GOT3 (cell line): ENCODE measurements at regions not wholly inside any gene's neighbourhood (a gene's known extent, or its start where the extent isn't known, plus 50 kb on each side); places are given as distances from the start of the nearest gene placed in this dataset.
A peak's percentile ranks its signal among the peaks of the same experiment; 100 is the strongest.
"Not testable (repeated sequence)": the region's sequence is repeated elsewhere in the genome, so short reads cannot be mapped to it uniquely, and the experiment has no call there.

ENCODE experiments used
- DNase-seq: peaks from one replicate; lab custom pipeline; 2025; ENCODE audit warnings: mixed read lengths; lab: John Stamatoyannopoulos, UW

DNA sequence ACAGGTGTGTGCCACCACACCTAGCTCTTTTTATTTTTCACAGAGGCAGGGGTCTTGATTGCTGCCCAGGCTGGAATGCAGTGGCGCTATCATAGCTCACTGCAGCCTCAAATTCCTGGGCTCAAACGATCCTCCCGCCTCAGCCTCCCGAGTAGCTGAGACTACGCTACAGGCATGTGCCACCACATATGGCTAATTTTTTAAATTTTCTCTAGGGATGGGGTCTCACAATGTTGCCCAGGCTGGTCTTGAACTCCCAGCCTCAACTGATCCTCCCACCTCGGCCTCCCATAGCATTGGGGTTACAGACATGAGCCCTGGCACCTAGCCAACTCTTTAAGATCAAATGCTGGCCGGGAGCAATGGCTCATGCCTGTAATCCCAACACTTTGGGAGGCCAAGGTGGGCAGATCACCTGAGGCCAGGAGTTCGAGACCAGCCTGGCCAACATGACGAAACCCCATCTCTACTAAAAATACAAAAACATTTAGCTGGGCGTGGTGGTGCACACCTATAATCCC lies 50.6 kb upstream of the MYL10 start:
- DNase-seq = not testable (repeated sequence)

DNA sequence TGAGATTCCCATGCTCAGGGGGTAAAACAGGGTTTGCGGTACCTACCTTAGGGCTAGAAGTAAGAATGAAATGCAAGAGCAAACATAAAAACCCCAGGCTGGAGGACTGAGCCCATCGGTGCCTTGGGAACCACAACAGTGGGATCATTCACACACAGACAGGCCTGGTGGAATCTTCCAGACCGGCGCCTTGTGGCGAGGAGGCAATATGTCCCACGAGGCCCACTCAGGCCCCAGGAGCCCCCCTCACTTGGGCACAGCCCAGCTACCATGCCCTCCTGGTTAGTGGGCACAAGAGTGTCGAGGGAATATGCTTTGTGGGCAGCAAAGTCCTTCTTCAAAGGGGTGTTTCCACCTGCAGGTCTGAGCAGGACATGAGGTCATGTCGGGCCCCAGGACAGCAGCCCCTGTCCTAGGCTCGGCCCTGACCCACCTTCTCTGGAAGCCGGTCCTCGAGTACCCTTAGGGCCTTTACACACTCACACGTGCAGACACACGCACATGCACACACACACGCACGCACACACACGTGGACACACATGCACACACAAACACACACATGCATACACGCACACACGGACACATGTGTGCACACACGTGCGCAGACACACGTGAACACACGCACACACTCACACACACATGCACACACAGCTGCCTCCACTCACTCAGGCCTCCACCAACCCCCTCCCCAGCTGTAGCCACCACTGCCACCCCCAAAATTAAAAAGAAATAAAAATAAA lies 51.5 kb upstream of the MYL10 start:
- no peak for DNase-seq

DNA sequence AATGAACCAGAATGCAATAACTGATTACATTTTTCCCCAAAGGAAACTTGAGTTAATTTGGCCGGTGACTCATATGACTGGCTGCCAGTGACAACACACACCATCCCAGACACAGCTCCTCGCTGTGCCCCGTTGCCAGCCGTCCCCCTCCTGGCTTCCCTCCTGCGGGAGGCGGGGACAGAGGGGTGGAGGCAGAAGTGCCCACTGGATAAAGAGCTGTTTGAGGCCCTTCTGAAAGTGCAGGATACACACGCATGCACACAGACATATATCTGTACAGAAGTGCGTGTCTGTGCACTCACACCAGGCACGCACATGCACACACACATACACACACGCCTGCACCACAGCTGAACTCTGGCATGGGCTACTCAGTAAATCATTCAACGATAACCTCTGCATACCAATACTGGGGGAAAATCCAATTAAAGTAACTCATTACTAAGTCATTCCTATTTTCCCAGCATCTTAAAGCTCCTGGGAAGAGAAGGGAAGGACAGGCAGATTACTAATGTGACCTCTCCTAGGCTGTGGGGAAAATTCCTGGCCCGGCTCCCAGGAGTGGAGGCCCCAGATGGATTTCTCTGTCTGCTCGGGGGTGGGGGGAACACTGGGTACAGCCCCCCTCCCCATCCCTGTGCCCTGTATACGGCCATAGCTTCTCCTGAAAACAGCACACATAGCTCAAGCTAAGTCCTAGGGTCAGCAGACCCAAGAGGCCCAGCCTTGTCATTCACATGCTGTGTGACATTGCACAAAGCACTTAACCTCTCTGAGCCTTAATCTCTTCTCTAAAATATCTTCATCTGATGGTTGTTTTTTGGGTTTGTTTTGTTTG lies 52.3 kb upstream of the MYL10 start:
- peak; percentile 85 for DNase-seq

DNA sequence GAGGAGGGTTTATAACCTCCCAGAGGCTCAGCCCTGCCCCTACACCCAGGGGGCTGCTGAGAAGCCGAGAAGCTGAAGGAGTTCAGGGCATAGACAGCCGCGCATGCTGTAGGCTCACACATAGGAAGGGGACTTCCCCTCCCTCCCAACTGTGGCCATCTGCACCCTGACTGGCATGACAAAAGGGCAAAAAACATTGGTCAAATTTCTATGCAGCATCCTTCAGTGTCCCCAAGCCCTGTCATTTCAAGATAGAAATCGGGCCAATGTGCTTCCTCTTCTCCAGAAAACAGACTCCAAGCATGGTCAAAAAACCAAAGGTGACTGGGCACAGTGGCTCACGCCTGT lies 55.9 kb upstream of the MYL10 start:
- no peak for DNase-seq

DNA sequence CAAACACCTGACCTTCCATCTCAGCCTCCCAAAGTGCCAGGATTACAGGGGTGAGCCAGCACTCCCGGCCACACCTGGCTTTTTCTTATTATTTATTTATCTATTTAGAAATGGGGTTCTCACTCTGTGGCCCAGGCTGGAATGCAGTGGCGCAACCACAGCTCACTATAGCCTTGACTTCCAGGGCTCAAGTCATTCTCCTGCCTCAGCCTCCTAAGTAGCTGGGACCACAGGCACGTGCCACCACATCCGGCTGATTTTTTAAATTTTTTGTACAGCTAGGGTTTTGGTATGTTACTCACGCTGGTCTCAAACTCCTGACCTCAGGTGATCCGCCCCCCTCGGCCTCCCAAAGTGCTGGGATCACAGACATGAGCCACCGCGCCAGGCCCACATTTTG lies 56.9 kb upstream of the MYL10 start:
- no peak for DNase-seq

DNA sequence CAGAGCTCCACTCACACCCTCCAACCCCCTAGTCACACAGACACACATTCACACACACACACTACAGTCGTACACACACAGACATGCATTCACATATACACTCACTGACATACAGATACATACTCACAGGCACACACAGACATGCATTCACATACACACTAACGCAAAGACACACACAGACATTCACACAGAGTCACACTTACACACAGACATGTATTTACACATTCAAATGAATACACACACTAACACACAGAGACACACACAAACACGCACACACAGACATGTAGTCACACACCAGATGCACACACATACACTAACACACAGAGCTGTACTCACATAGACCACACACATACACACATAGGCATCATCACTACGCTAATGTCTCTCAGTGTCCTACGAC lies 58.0 kb upstream of the MYL10 start:
- DNase-seq = no peak

DNA sequence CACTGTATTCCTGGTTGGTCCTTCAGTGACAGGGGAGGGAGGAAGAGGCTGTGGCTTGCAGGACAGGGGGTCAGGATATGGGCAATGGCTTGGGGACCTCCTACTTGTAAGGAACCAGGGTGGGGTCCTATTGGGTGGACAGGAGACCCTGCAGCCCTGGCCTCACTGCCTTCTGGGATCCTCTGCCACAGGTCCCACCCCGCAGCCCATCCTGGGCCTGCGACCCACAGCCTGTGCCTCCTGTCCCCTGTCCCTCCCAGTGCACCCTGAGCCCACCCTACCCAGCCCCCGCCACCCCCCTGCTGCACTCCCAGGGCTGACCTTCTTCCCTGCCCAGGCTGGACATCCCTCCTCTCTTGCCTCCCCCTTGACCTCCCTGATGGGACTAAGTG lies 58.7 kb upstream of the MYL10 start:
- DNase-seq = no peak

DNA sequence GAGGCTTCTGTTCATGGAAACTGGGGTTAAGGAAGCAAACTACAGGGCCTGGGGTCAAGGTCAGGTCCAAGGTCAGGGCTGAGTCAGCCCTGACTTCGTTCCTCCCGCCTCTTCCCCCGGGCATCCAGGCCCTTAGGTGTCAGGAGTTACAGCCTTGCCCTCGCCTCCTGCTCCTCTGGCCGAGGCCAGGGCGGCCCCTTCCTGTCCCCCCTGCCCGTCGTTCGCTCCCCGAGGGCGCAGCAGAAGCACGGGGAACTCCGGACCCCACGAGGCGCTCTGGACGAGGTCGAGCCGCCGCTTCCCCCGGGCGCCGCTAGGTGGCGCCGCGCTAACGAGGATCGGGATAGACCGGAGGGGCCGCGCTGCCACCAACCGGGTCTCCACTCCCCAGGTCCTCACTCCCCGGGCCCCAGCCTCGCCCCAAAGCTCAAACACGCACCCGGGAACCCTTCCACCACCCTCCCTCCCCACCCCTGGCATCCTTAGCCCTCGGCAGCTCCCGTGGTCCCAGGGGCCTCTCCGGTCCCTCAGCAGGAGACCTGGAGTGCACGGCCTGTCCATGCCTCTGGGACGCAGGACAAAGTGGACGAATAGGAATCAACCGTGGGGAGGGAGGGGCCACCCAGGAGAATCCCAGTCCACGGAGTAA lies 59.2 kb upstream of the MYL10 start:
- DNase-seq = peak; percentile 19

DNA sequence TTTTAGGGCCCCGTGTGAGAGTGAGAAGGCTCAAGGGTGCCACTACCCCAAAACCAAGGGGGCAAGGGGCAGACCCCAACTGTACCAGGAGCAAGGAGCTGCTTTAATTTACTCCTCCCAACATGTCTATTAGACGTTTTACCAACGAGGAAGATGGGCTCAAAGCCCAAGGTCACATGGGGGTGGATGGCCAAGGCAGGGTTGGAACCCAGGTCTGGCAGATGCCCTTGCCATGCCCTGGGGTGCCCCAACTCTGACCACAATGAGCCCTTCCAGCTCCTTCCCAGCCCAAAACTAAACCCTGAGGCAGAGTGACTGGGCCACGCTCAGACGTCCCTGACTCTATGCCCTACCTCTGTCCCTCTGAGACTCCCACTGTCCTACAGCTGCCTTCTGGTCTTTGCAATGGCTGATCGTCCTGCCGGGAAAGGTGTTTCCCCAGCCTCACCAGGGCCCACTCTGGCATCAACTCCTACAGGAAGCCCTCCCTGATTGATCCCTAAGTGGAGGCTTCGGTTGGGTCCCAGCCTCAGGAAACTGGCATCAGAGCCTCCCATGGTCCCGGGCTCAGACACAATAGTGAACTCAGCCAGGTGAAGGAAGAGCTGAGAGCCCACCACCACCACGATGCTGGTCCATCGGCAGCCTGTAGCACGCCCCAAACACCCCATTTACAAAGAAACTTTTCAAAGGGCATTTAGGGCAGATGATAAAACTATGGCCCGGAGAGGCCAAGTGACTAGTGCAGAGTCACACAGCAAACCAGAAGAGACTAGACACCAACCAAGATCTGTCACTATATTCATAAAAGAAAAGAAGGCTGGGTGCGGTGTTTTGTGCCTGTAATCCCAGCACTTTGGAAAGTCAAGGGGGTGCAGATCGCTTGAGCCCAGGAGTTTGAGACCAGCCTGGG lies 60.2 kb upstream of the MYL10 start:
- no peak for DNase-seq

DNA sequence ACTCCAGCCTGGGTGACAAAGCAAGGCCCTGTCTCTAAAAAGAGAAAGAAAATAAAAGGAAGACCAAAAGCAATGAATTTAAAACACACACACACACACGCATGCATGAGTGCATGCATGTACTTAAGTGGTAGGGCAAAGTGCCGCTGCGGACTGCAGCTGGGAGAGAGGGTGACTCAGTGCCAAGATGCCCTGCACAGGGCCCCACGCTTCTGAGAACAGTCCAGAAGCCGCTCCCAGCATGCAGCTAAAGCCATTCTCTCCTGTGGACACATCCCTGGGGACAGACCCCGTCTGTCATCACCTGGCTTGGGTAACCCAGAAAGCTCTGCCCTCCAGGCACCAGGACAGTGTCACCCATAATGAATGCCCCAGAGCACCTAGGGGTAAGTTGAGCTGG lies 61.0 kb upstream of the MYL10 start:
- DNase-seq = no peak

DNA sequence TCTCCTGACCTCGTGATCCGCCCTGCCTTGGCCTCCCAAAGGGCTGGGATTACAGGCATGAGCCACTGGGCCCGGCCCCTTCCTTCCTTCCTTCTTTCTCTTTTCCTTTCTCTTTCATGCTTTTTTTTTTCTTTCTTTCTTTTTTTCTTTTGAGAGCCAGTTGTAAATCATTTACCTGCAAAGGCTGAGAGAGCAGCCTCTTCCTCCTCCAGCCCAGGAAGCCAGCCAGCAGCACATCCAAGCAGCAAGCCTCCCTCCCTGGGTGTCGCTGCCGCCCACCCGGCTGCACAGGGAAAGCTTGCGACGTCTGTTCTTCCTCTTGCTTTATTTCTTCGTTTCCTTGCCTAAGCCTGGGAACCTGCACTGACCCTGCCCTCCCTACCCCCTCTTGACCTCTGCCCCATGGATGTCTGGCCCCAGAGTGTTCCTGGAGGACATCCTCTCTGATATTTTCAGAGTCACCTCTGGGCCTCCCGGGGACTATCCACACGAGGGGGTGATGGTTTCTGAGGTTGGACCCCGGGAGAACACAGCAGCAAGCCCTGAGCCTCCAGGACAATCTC lies 62.8 kb upstream of the MYL10 start:
- DNase-seq = no peak

DNA sequence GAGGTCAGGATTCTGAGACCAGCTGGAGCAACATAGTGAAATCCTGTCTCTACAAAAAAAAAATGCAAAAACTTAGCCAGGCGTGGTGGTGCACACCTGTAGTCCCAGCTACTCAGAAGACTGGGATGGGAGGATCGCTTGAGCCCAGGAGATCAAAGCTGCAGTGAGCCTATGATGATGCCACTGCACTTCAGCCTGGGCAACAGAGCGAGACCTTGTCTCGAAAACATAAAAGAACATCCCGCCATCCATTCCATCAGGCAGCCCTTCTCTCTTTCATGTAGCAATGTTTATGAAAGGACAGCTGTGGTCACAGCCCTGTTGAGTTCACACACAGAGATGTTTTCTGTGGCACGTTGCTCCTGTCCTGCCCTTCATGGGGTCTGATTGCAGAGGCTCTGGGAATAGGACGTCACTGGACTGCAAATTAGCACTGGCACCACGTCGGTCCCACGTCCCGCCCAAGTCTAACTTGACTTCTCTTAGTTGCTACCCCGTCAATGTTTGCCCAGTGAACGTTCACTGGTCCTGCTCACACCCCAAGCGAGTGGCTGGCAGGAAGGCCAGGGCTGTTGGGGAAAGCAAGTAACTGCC lies 64.5 kb upstream of the MYL10 start:
- no peak for DNase-seq

DNA sequence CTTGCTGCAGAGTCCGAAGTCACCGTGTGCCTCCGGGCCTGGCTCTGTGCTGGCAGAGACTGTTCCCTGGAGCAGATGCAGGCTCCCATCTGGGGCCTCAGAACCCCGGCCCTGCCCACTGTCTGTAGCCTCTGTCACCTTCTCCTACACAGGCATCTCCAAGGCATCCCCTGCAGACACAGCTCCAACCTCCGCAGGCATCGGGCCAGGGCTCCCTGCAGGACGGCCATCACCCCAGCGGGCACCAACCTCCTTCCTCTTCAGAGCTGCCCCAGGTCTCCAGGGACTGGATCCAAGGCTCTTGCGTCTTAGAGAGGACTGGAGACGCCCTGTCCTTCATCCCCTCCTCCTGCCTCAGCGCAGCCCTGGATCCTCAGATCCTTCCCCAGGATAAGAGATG lies 69.9 kb upstream of the MYL10 start:
- DNase-seq = no peak

DNA sequence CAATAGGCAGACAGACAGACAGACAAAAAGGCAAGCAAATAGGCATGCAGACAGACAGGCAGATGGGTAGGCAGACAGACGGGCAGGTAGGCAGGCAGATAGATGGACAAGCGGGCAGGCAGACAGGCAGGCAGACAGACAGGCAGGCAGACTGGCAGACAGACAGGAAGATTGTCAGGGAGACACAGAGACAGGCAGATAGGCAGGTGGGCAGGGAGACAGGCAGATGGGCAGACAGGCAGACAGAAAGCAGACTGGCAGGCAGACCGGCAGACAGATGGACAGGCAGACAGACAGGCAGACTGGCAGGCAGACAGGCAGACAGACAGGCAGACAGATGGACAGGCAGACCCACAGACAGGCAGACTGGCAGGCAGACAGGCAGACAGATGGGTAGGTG lies 70.3 kb upstream of the MYL10 start:
- DNase-seq = no peak

DNA sequence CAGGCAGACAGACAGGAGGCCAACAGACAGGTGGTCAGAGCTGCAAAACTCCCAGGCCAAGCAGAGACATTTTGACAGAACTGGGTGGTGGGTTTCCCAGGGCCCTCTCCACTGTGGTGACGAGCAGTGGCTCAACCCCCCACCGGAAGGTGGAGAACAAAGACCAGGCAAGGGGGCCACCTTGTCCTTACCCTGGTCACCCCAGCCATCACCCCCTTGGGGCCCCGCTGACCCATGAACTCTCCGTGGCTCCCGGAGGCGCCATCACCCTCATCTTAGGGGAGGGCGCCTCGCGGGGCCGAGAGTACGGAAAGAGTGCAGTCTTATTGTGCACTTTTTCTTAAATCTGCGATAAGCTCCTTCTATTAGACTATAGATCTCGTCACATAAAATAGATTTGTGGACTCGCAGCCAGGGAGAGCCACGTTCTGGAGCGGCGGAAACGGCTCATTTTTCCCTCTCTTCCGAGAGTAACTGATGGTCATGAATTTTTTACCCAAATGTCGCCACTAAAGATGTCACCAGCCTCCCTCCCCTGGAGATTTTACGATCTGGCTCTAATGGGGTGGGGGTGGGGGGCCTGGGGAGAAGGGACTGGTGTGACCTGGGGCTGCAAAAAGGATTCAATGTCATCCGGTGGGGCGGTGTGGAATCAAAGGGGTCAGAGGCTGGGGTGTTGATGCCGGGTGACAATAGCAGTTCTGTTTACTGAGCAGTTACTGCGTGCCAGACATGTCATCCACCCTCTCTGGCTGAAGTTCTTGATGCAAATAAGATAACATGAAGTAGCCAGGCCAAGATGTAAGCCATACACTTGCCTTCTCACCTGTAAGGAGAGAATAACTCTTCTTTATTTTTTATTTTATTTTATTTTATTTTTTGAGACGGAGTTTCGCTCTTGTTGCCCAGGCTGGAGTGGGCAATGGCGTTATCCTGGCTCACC lies 71.1 kb upstream of the MYL10 start:
- no peak for DNase-seq

DNA sequence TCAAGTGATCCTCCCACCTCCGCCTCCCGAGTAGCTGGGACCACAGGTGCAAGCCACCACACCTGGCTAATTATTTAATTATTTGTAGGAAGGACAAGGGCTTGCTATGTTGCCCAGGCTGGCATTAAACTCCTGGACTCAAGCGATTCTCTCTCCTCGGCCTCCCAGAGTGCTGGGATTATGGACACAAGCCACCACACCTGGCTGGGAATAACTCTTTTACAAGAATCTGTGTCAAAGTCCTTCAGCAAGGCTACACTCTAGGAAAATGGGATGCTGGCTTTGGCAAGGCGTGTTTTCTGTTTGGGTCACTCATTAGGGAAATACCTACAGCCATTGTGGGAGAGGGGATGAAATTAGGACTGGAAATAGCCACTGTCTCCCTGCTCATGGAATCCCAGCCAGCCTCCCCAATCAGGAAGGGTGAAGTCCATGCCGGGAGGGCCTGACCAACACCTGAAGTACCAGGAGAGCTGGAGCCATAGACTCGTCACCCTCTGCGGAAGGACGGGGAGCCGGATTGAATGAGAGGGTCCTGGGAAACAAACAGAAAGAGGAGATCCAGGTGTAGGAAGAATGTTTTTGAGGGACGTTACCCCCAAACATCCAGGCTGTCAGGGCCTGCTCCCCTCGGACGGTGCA lies 72.2 kb upstream of the MYL10 start:
- no peak for DNase-seq

DNA sequence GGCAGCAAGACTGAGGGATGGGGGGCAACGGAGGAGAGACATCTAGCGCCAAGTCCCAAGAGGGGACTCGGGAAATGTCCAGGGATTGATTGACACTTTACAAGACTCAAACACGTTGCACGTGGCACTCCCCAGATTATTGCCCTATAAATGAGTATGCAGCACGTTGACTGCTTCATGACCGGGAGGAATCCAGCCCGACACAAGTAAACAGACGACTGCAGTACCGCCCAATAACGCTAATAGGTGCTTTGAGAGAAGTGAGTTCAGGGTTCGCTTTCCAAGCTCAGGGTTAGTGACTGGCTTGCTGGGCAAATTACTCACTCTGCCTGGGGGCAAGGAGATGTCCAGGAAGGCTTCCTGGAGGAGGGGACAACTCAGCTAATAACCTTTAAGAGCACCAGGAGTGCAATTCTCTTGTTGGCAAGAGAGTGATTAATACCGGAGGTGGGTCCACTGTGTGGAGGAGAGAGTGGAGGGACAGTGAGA lies 73.3 kb upstream of the MYL10 start:
- no peak for DNase-seq

DNA sequence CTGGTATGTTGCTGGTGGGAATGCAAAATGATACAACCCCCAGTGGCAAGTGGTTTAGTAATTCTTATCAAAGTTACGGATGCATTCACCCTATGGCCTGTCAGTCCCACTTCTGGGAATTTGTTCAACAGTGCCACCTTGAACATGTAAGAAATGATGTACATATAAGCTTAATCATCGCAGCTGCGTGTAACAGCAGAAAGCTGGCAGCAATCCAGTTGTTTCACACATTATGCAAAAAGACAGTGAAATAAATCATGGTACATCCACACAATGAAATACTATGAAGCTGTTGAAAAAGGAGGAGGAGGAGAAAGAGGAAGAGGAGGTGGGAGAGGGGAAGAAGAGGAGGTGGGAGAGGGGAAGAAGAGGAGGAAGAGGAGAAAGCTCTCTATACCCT lies 76.2 kb upstream of the MYL10 start:
- no peak for DNase-seq

DNA sequence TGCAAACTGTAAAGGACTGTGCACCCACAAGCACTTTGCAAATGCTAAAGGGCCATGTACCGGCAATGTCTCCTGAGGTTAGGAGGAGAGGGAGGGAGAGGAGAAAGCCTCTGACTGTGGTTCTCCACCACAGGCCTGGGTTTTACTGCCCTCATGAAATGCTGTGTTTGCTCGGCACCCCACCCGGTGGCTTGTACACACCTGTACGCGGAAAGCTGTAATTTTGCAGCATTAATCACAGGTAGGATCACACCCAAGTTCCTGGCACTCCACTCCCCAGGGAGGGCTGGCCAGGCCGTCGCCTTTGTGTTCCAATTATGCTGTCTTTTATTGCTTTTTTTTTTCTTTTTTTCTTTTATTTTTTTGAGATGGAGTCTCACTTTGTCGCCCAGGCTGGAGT lies 78.5 kb upstream of the MYL10 start:
- DNase-seq = no peak
